SK-N-SH (cell line): ENCODE measurements at regions not wholly inside any gene's neighbourhood (a gene's known extent, or its start where the extent isn't known, plus 50 kb on each side); places are given as distances from the start of the nearest gene placed in this dataset.

Source experiments
- CTCF ChIA-PET: fragments of 300-600, 350-600 bp; formaldehyde crosslinking; extraction: SDS; loops from one replicate; lab custom pipeline; 2021; lab: Yijun Ruan, JAX
- POLR2A ChIA-PET: fragments of 350-600 bp; sonication (Branson Sonifier 250); formaldehyde crosslinking; extraction: SDS; loops from one replicate; lab custom pipeline; 2020; ENCODE audit warnings: antibody characterized with exemption, inconsistent platforms; lab: Yijun Ruan, JAX
- DNase-seq: peaks from one replicate; pipeline ENCODE4 v3.0.0; 2012
- H2AFZ ChIP-seq: fragments of 200-600 bp; sonication (generic); 2 replicates; pipeline ENCODE4 v1.8.1; 2016; ENCODE audit warnings: antibody characterized with exemption, mild to moderate bottlenecking, low read depth
- H3F3A ChIP-seq: fragments of 200-600 bp; sonication (generic); replicated peaks from 2 replicates; pipeline ENCODE3; 2016; ENCODE audit warnings: antibody characterized with exemption, mild to moderate bottlenecking; ENCODE audit not compliant: insufficient read depth
- H3K27ac ChIP-seq, 2 experiments: fragments of 200-500 bp in 1 of 2; fragments of 200-600 bp in 1 of 2; sonication (Bioruptor generic) in 1 of 2; sonication (generic), shearing (Covaris generic) in 1 of 2; 2 replicates each; pipeline versions ENCODE4 v1.5.1 to v1.6.1; 2014 to 2016; ENCODE audit warnings: low read depth in 2 of 2, inconsistent platforms in 1 of 2, low read length in 1 of 2, mild to moderate bottlenecking in 1 of 2, mixed read lengths in 1 of 2
- H3K27me3 ChIP-seq: fragments of 200-600 bp; sonication (generic), shearing (Covaris generic); 2 replicates; pipeline ENCODE4 v1.6.1; 2016; ENCODE audit warnings: mixed run types; ENCODE audit not compliant: insufficient read depth
- H3K36me3 ChIP-seq, 2 experiments: fragments of 200-500 bp in 1 of 2; fragments of 200-600 bp in 1 of 2; sonication (Bioruptor generic) in 1 of 2; sonication (generic) in 1 of 2; replicated peaks in 1 of 2; 2 replicates each; pipeline versions ENCODE3 to v1.5.1; 2014 to 2016; ENCODE audit warnings: low read length in 1 of 2, mild to moderate bottlenecking in 1 of 2; ENCODE audit not compliant: insufficient read depth in 2 of 2, control insufficient read depth in 1 of 2
- H3K4me1 ChIP-seq, 2 experiments: fragments of 200-500 bp in 1 of 2; fragments of 200-600 bp in 1 of 2; sonication (Bioruptor generic) in 1 of 2; sonication (generic), shearing (Covaris generic) in 1 of 2; 2 replicates each; pipeline versions ENCODE4 v1.5.1 to v1.6.1; 2014 to 2016; ENCODE audit warnings: low read depth in 1 of 2, low read length in 1 of 2, mixed run types in 1 of 2; ENCODE audit not compliant: insufficient read depth in 2 of 2, control insufficient read depth in 1 of 2
- H3K4me2 ChIP-seq: fragments of 200-600 bp; sonication (generic), shearing (Covaris generic); 2 replicates; pipeline ENCODE4 v1.6.1; 2017; ENCODE audit warnings: mixed run types
- H3K4me3 ChIP-seq, 2 experiments: fragments of 200-500 bp in 1 of 2; fragments of 200-600 bp in 1 of 2; sonication (Bioruptor generic) in 1 of 2; sonication (generic), shearing (Covaris generic) in 1 of 2; 2 replicates each; pipeline versions ENCODE4 v1.5.1 to v1.8.1; 2014 to 2016; ENCODE audit warnings: low read depth in 2 of 2, inconsistent platforms in 1 of 2, low read length in 1 of 2, mild to moderate bottlenecking in 1 of 2, mixed read lengths in 1 of 2, moderate library complexity in 1 of 2
- H3K79me2 ChIP-seq: fragments of 200-600 bp; sonication (generic); 2 replicates; pipeline ENCODE4 v1.8.1; 2017; ENCODE audit warnings: mild to moderate bottlenecking; ENCODE audit not compliant: insufficient read depth
- H3K9ac ChIP-seq: fragments of 200-600 bp; sonication (generic); 2 replicates; pipeline ENCODE4 v1.6.1; 2017; ENCODE audit warnings: mixed run types
- H3K9me2 ChIP-seq: fragments of 200-600 bp; sonication (generic); 2 replicates; pipeline ENCODE4 v1.6.1; 2017; ENCODE audit warnings: mixed run types
- H3K9me3 ChIP-seq: fragments of 200-600 bp; sonication (generic); 2 replicates; pipeline ENCODE4 v1.6.1; 2017; ENCODE audit warnings: mixed run types, mild to moderate bottlenecking, moderate library complexity
- H4K20me1 ChIP-seq: fragments of 200-600 bp; sonication (generic); 2 replicates; pipeline ENCODE4 v1.6.1; 2017; ENCODE audit warnings: mild to moderate bottlenecking, mixed run types; ENCODE audit not compliant: insufficient read depth
- CHD2 ChIP-seq: fragments of 150-350 bp; IDR thresholded peaks from 2 replicates; pipeline ENCODE4 v1.6.1; 2018; ENCODE audit warnings: low read length; ENCODE audit not compliant: partially characterized antibody
- ELF1 ChIP-seq: IDR thresholded peaks from 2 replicates; pipeline ENCODE4 v1.4.0; 2012
- GATA2 ChIP-seq: sonication (generic); formaldehyde crosslinking; IDR thresholded peaks from 2 replicates; pipeline ENCODE4 v1.5.0; 2020; ENCODE audit warnings: mild to moderate bottlenecking, missing genetic modification reagents
- RFX5 ChIP-seq: IDR thresholded peaks from 2 replicates; pipeline ENCODE4 v1.6.1; 2012; ENCODE audit warnings: mild to moderate bottlenecking, improper control_type of control experiment, low read length
- RXRA ChIP-seq: IDR thresholded peaks from 2 replicates; pipeline ENCODE4 v1.4.0; 2012; ENCODE audit warnings: low read depth, mild to moderate bottlenecking, borderline replicate concordance
- SIN3A ChIP-seq: IDR thresholded peaks from 2 replicates; pipeline ENCODE4 v1.6.1; 2012; ENCODE audit warnings: low read depth, mild to moderate bottlenecking, low read length, moderate library complexity, borderline replicate concordance
- SMC3 ChIP-seq: IDR thresholded peaks from 2 replicates; pipeline ENCODE4 v1.6.1; 2012; ENCODE audit warnings: low read depth, low read length, improper control_type of control experiment
- YY1 ChIP-seq: IDR thresholded peaks from 2 replicates; pipeline ENCODE4 v1.4.0; 2012; ENCODE audit warnings: low read depth, mild to moderate bottlenecking
- WGBS: methylation state at CpG from one replicate; pipeline ENCODE4 v1.1.6; 2017; ENCODE audit warnings: low lambda C conversion rate; 5-methylcytosine and 5-hydroxymethylcytosine counted together
- TF ChIP-seq, protein P1 (sequence below): IDR thresholded peaks from 2 replicates; pipeline ENCODE4 v1.4.0; 2012; ENCODE audit warnings: low read depth, borderline replicate concordance
- TF ChIP-seq, protein P2 (sequence below): IDR thresholded peaks from 2 replicates; pipeline ENCODE4 v1.6.1; 2012; ENCODE audit warnings: mild to moderate bottlenecking, low read depth, low read length, moderate library complexity
- TF ChIP-seq, protein P3 (sequence below): fragments of 150-350 bp; IDR thresholded peaks from 2 replicates; pipeline ENCODE4 v1.6.1; 2017; ENCODE audit warnings: antibody characterized with exemption, low read length, low read depth, borderline replicate concordance
- TF ChIP-seq, protein P4 (sequence below): fragments of 150-350 bp; IDR thresholded peaks from 2 replicates; pipeline ENCODE4 v1.6.1; 2016; ENCODE audit warnings: mild to moderate bottlenecking, low read depth, low read length
- TF ChIP-seq, protein P5 (sequence below): IDR thresholded peaks from 2 replicates; pipeline ENCODE4 v1.4.0; 2012; ENCODE audit warnings: low read depth

DNA sequence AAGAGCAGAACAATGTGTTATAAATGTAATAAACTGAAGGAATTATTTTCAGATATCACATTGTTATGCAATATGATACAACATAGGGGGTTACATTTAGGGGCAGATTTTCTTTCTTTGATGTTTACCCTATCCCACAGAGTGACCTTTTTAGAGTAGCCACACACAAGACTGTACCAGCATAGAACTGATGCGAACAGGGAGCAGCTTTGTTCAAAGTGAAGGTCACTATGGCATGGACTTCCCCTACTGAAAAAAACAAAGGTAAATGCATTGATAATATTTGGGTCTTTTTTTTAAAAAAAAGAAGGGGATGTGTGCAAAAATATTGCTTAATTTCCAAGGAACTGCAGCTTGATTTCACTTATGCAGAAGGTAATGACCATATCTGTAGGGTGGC lies 1354.9 kb downstream of the SUCLG1 start:
- H3K79me2 ChIP-seq, result no peaks in the 10 kb centered on the region
- 4% methylated on average over 1 of the region's 1 CpG for WGBS
- no peaks in the 10 kb centered on the region for H4K20me1 ChIP-seq
- no peak overlapping the region for H3K4me3 ChIP-seq
- H3F3A ChIP-seq, result no peaks in the 10 kb centered on the region
- TF ChIP-seq YY1, result no peak
- TF ChIP-seq, protein P1, sequence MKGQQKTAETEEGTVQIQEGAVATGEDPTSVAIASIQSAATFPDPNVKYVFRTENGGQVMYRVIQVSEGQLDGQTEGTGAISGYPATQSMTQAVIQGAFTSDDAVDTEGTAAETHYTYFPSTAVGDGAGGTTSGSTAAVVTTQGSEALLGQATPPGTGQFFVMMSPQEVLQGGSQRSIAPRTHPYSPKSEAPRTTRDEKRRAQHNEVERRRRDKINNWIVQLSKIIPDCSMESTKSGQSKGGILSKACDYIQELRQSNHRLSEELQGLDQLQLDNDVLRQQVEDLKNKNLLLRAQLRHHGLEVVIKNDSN, result no peak
- TF ChIP-seq, protein P2, sequence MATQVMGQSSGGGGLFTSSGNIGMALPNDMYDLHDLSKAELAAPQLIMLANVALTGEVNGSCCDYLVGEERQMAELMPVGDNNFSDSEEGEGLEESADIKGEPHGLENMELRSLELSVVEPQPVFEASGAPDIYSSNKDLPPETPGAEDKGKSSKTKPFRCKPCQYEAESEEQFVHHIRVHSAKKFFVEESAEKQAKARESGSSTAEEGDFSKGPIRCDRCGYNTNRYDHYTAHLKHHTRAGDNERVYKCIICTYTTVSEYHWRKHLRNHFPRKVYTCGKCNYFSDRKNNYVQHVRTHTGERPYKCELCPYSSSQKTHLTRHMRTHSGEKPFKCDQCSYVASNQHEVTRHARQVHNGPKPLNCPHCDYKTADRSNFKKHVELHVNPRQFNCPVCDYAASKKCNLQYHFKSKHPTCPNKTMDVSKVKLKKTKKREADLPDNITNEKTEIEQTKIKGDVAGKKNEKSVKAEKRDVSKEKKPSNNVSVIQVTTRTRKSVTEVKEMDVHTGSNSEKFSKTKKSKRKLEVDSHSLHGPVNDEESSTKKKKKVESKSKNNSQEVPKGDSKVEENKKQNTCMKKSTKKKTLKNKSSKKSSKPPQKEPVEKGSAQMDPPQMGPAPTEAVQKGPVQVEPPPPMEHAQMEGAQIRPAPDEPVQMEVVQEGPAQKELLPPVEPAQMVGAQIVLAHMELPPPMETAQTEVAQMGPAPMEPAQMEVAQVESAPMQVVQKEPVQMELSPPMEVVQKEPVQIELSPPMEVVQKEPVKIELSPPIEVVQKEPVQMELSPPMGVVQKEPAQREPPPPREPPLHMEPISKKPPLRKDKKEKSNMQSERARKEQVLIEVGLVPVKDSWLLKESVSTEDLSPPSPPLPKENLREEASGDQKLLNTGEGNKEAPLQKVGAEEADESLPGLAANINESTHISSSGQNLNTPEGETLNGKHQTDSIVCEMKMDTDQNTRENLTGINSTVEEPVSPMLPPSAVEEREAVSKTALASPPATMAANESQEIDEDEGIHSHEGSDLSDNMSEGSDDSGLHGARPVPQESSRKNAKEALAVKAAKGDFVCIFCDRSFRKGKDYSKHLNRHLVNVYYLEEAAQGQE, result no peak
- TF ChIP-seq RXRA, result no peak
- TF ChIP-seq GATA2, result no peak
- no peak for TF ChIP-seq RFX5
- TF ChIP-seq CHD2, result no peak
- TF ChIP-seq SMC3, result no peak
- TF ChIP-seq, protein P3, sequence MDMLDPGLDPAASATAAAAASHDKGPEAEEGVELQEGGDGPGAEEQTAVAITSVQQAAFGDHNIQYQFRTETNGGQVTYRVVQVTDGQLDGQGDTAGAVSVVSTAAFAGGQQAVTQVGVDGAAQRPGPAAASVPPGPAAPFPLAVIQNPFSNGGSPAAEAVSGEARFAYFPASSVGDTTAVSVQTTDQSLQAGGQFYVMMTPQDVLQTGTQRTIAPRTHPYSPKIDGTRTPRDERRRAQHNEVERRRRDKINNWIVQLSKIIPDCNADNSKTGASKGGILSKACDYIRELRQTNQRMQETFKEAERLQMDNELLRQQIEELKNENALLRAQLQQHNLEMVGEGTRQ, result no peak
- TF ChIP-seq, protein P4, sequence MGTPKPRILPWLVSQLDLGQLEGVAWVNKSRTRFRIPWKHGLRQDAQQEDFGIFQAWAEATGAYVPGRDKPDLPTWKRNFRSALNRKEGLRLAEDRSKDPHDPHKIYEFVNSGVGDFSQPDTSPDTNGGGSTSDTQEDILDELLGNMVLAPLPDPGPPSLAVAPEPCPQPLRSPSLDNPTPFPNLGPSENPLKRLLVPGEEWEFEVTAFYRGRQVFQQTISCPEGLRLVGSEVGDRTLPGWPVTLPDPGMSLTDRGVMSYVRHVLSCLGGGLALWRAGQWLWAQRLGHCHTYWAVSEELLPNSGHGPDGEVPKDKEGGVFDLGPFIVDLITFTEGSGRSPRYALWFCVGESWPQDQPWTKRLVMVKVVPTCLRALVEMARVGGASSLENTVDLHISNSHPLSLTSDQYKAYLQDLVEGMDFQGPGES, result no peak
- TF ChIP-seq, protein P5, sequence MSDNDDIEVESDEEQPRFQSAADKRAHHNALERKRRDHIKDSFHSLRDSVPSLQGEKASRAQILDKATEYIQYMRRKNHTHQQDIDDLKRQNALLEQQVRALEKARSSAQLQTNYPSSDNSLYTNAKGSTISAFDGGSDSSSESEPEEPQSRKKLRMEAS, result no peak
- no peak for TF ChIP-seq SIN3A
- no peak for TF ChIP-seq ELF1
- no peaks in the 10 kb centered on the region for H3K27me3 ChIP-seq
- DNase-seq, result no peak
- ChIA-PET POLR2A (no interaction called here), CTCF (no interaction called here)
- H2AFZ ChIP-seq, result no peak overlapping the region
- H3K27ac ChIP-seq, result peak overlapping the region in 1 of 2 experiments; percentile 28; a peak in 1 of 4 replicates
- no peaks in the 10 kb centered on the region for H3K9me2 ChIP-seq
- no peaks in the 10 kb centered on the region for H3K9me3 ChIP-seq
- no peak overlapping the region for H3K9ac ChIP-seq
- no peaks in the 10 kb centered on the region for H3K36me3 ChIP-seq
- no peaks in the 10 kb centered on the region for H3K4me1 ChIP-seq
- H3K4me2 ChIP-seq, result no peak overlapping the region
